HG03575 (cell line): ENCODE measurements at regions not wholly inside any gene's neighbourhood (a gene's known extent, or its start where the extent isn't known, plus 50 kb on each side); places are given as distances from the start of the nearest gene placed in this dataset.

Source experiments
- ATAC-seq: cut with Tn5 transposase; IDR thresholded peaks from one replicate; pipeline ENCODE4 v1.9.1; 2021; ENCODE audit not compliant: unreplicated experiment, insufficient number of reproducible peaks, low FRiP score; ENCODE audit errors: extremely low read depth

DNA sequence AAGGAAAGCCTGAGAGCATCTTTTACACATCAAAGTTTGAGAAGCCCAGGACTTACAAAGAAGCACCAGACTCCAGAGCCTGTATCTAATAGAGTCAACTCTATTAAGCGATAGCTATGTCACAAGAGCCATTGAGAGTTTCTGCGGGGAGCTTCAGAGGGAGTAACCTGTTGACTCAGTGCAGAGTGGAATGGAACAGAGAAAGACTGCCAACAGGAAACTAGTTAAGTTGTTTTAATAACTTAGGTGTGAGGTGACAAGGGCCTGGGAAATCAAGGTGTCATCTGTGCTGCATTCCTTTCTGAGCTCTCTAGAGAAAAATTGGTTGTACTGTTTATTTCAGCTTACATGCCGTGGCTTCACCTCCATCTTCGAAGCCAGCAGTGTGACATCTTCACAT is 513.8 kb upstream of the POU3F3 start:
- ATAC-seq = no peak

DNA sequence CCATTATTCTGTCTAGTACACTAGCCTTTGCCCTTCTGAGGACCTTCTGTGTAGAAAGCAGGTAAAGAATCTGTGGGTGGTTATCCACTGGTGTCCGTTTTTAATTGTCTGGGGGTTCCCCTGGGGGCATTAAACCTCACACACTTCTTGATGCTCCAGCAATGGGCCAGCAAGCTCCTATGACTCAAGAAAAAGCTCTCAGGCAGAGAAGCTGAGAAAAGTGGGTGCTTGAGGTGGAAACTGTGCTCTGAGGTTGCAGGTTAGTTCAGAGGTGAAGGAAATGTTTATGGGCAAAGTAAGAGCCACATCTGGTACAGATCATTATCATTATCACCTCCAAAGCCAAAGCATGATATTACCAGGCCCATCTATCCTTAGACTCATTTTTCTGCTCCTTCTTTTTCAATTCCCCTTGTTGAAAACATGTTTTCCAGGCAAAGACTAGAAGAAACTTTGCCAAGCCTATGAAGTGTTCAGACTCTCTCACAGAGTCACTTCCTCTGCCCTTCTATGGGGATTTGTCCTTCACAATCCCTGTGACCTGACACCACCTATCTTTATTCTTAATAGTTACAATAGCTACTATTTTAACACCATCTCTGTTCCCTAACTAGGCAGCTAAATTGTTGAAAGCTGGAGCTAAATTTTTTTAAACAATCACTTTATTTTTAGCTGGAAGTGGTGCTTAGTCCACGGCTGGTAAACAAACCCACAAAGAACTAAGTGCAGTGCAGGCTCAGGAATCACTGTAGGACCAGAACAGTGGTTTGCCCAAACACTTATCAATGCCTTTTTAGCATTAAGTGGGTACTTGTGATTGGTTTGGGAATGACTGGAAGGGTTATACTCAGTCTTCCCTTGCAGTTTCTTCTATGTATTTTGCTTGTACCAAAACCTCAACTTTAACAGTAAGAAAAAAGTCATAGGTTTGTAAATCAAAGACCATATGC is 512.8 kb upstream of the POU3F3 start:
- ATAC-seq = no peak

- ATAC-seq = no peak
Observed at GRCh38 chr2:104344306-104344705, 509.6 kb upstream of the POU3F3 start.

DNA sequence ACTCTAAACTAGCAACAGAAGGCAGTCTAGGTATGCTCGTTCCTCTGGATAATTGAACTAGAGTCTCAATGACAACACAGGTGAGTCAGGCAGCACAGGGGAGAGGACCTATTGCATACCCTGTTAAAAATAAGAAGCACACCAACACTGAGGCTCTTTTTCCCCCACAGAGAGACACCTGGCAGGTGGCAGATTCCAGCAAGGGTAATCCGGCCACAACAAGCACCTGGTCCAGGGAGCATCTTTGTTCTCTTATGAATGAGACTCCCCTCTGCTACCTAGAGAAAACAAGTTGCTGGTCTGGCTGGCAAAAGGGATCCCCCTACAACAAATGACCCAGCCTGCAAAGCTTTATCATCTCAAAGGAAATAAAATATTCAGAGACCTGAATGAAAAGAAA is 508.9 kb upstream of the POU3F3 start:
- no peak for ATAC-seq

GRCh38 chr2:104358122-104358521 is 495.8 kb upstream of the POU3F3 start:
- no peak for ATAC-seq

GRCh38 chr2:104361414-104361813 is 492.5 kb upstream of the POU3F3 start:
- ATAC-seq = no peak

DNA sequence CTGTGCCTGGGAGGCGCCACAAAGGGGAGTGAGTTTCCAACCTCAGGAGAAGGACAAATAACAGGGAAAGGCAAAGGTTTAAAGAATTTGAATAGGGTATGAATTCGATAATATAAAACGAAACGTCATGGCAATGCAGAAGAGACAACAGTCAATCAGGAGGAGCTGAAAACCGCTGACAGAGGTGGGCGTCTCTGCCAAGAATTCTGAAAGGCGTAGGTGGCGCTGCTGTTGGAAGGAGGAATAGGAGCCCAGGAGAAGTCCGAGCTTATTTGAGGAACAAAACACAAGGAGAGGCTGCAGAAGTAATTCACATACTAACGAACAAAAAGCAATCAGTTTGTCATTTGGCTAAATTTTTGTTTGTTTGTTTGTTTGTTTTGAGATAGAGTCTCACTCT is 485.8 kb upstream of the POU3F3 start:
- ATAC-seq = no peak

DNA sequence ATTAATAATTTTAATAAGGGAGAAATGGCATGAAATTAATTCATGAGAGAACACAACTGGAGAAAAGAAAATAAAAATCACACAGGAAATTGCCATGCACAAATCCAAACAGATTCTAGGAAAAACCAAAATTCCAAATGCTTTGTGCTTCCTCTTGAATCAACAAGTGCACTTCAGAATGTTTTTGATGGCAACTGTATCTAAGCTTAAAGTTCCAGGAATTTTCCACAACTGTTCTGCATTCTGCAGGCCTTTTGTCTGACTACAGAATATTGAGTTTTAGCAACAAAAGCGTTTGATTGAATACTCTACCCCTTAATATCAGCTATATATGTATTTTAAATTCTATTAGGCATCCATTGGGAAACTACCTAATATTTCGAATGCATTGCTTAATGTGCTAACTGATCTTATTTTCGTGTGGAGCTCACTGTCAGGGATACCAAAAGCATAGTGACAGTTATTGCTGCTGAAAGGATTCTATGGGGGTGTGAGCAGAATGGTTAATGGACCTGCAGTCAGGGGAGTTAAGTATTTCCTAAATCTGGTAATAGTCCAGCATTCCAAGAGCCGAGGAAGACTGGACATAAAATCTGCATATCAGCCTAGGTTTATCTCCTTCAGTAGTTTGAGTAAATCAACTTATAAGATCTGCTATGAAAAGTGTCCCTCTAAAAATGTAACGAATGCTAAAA is 482.7 kb upstream of the POU3F3 start:
- ATAC-seq = no peak

DNA sequence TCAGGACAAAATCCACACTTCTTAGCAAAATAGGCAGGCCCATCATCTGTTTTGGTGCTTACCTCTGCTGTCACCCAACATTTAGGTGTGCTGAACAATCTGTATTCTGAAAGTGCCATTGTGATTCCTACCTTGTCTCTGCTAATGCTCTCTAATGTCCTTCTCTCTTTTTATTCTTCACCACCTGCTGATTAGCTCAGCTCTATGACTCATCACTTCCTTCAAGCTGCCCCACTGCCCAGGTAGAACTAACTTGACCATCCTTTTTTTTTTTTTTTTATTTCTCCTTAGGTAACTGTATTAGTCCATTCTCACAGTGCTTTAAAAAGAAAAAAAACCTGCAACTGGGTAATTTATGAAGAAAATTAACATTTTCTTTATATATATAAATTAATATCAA is 478.7 kb upstream of the POU3F3 start:
- ATAC-seq = no peak

DNA sequence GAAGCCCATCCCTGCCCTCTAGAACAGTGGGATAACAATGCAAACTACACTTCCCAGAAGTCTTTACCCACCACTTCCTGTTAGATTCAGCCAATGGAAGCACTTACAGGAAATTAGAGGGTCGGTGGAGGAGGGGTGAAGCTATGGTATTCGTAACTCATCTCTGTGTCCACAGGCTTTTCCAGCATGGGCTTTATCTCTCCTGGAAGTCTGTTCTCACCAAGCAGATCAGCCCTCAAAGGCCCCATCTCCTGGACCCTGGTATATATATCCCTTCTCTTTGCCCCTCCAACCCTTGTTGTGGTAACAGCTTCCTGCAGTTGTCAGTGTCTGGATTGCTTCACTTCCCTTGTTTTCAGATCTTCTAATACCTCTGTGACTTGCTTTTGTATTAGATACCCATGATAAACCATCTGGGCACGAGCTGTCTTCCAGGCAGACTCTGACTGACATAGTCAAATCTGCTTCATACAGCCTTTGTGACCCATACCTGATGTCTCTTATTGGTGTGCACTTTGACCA is 475.0 kb upstream of the POU3F3 start:
- ATAC-seq = peak; percentile 68

- no peak for ATAC-seq
Observed at GRCh38 chr2:104384961-104385360, 469.0 kb upstream of the POU3F3 start.

GRCh38 chr2:104385743-104386142 is 468.2 kb upstream of the POU3F3 start:
- no peak for ATAC-seq

DNA sequence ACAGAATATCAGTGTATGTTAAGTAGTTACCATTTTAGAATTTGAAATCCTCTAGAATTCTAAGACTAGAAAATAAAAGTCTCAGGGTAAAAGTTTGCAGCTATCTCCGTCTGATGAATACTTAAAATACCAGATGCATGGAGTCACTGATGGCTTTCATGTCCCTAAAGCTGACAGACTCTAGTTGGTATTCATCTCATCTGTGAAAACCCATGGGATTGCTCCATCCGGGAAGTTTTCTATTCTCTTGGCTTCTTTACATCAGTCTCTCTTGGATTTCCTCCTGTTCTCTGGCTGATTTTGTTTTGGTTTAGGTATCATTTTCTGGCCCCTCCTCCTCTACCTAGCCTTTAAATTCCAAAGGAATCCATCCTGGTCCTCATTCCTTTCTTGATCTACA is 465.6 kb upstream of the POU3F3 start:
- ATAC-seq = no peak

- no peak for ATAC-seq
Observed at GRCh38 chr2:104402825-104403224, 451.1 kb upstream of the POU3F3 start.

- no peak for ATAC-seq
Observed at GRCh38 chr2:104404526-104404925, 449.4 kb upstream of the POU3F3 start.

DNA sequence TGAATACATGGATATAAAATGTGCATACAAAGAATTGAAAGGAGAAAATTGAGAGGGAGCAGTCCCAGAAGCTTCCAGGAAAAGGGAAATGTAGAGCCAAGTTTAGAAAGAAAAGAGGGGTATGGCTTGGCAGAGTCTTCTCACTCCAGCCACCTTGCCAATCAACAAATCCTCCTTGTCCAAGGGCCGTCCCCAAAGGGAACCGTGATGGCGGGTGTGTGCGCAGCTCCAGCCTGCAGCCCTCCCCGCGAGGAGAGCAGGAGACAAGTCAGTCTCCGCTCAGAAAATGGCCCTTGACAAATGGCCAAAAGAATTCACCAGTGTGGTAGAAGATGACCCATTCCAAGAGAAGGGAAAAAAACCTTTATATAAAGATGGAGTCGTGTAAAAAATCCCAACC is 448.3 kb upstream of the POU3F3 start:
- no peak for ATAC-seq

DNA sequence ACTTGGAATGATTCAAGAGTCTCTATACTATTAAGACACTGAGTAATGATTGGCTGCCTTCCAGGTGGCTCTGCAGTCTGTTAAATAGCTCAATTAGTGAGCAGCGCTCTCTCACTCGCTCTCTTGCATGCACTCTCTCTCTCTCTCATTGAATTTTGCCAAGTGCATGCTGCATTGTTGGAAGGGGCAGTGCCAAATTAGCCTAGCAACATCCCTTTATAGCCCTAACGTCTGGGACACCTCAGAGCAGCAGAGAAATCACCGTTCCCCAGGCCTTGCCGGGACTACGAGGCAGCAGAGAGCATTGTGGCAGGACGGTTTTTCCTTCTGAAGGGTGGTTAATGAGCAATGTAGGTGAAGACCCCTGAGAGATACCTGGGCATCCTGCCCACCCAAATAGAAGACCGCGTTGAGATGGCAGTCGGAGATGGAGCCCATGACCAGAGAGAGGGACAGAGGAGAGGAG is 447.6 kb upstream of the POU3F3 start:
- no peak for ATAC-seq

GRCh38 chr2:104407641-104408040 is 446.3 kb upstream of the POU3F3 start:
- ATAC-seq = no peak

- no peak for ATAC-seq
Observed at GRCh38 chr2:104408266-104408665, 445.6 kb upstream of the POU3F3 start.

- no peak for ATAC-seq
Observed at GRCh38 chr2:104410136-104410535, 443.8 kb upstream of the POU3F3 start.
